ENCODE measurements at regions not wholly inside any gene's neighbourhood (a gene's known extent, or its start where the extent isn't known, plus 50 kb on each side); places are given as distances from the start of the nearest gene placed in this dataset.
A peak's percentile ranks its signal among the peaks of the same experiment; 100 is the strongest.

GRCh38 chr2:22784566-22784965, 600.4 kb upstream of the KLHL29 start:
- WGBS (ENCODE audit: missing lambda C conversion rate): 39% methylated on average over 5 of the region's 5 CpGs
- POLR2A ChIA-PET: no interaction called here
- CTCF ChIA-PET: interaction anchor here (0.7 kb wide), 1 partner anchor 10 kb away, joined by 4 read pairs; no protein-coding TSS in a partner anchor

GRCh38 chr2:22786817-22787216, 598.2 kb upstream of the KLHL29 start:
- no peaks in the 10 kb centered on the region for H3K9me3 ChIP-seq
- TF ChIP-seq RARB (CRISPR knock-in tag; IDR thresholded peaks at IDR 0.05): no peak
- no peak for TF ChIP-seq HMGXB4 (CRISPR knock-in tag; IDR thresholded peaks at IDR 0.05; ENCODE audit: borderline replicate concordance)
- no peak for TF ChIP-seq MAX (IDR thresholded peaks at IDR 0.05)
- TF ChIP-seq RAD21 (conservative IDR thresholded peaks at IDR 0.05 in 1 of 2, IDR thresholded peaks at IDR 0.05 in 1 of 2): no peak
- no peak for TF ChIP-seq FOSL2 (IDR thresholded peaks at IDR 0.05)
- no peak for TF ChIP-seq FOSL2 (CRISPR knock-in tag; IDR thresholded peaks at IDR 0.05)
- TF ChIP-seq SMC3 (IDR thresholded peaks at IDR 0.05): no peak
- TF ChIP-seq HOXA7 (CRISPR knock-in tag; IDR thresholded peaks at IDR 0.05): no peak
- TF ChIP-seq CHD4 (IDR thresholded peaks at IDR 0.05; ENCODE audit: borderline replicate concordance): no peak
- ATAC-seq (no peak), DNase-seq (ENCODE audit: low read depth in 1 of 2, low spot score in 1 of 2) (no peak), FAIRE-seq (no peak)
- H3K4me3 ChIP-seq: no peak overlapping the region
- H3K4me1 ChIP-seq: no peaks in the 10 kb centered on the region
- WGBS (ENCODE audit: missing lambda C conversion rate): 3% methylated on average over 2 of the region's 2 CpGs
- ChIA-PET CTCF (interaction anchor here (0.6 kb wide), 1 partner anchor 20 kb away, joined by 3 read pairs; no protein-coding TSS in a partner anchor), POLR2A (no interaction called here)
- no peak overlapping the region for H3K27ac ChIP-seq
- no peak overlapping the region for H3K4me2 ChIP-seq

More at GRCh38 chr2:22784566-22784965, 600.4 kb upstream of the KLHL29 start:
- Histone ChIP-seq H3K4me1 (no peaks in the 10 kb centered on the region), H3K4me2 (no peak overlapping the region), H3K9me3 (no peaks in the 10 kb centered on the region), H3K4me3 (no peak overlapping the region), H3K27ac (no peak overlapping the region)
- ATAC-seq (no peak), FAIRE-seq (no peak), DNase-seq (ENCODE audit: low read depth in 1 of 2, low spot score in 1 of 2) (no peak)
- TF ChIP-seq BCL3 (IDR thresholded peaks at IDR 0.05): no peak
- no peak for TF ChIP-seq REST (IDR thresholded peaks at IDR 0.05)

GRCh38 chr2:22787745-22788144, 597.2 kb upstream of the KLHL29 start:
- DNase-seq (ENCODE audit: low read depth in 1 of 2, low spot score in 1 of 2) (no peak), FAIRE-seq (no peak), ATAC-seq (no peak)
- H3K27ac ChIP-seq: no peak overlapping the region
- TF ChIP-seq MAFK (IDR thresholded peaks at IDR 0.05; ENCODE audit: partially characterized antibody): peak; percentile 50
- no peak for TF ChIP-seq ELK1 (IDR thresholded peaks at IDR 0.05; ENCODE audit: low read depth, low read length)
- TF ChIP-seq FOSL2 (IDR thresholded peaks at IDR 0.05): no peak
- TF ChIP-seq FOSL2 (CRISPR knock-in tag; IDR thresholded peaks at IDR 0.05): no peak
- no peak overlapping the region for H3K4me2 ChIP-seq
- CTCF ChIA-PET: interaction anchor here (0.6 kb wide), 1 partner anchor 19 kb away, joined by 3 read pairs; no protein-coding TSS in a partner anchor
- H3K4me1 ChIP-seq: no peaks in the 10 kb centered on the region
- POLR2A ChIA-PET: no interaction called here
- no peaks in the 10 kb centered on the region for H3K9me3 ChIP-seq
- 2% methylated on average over 1 of the region's 1 CpG for whole genome bisulfite sequencing (ENCODE audit: missing lambda C conversion rate)
- no peak overlapping the region for H3K4me3 ChIP-seq
